GM19468 (cell line): ENCODE measurements at regions not wholly inside any gene's neighbourhood (a gene's known extent, or its start where the extent isn't known, plus 50 kb on each side); places are given as distances from the start of the nearest gene placed in this dataset.
"Not testable (repeated sequence)": the region's sequence is repeated elsewhere in the genome, so short reads cannot be mapped to it uniquely, and the experiment has no call there.

Source experiments
- ATAC-seq: cut with Tn5 transposase; IDR thresholded peaks from one replicate; pipeline ENCODE4 v1.9.1; 2021; ENCODE audit warnings: mild to moderate bottlenecking, moderate library complexity, moderate number of reproducible peaks; ENCODE audit not compliant: unreplicated experiment; ENCODE audit errors: extremely low read depth

DNA sequence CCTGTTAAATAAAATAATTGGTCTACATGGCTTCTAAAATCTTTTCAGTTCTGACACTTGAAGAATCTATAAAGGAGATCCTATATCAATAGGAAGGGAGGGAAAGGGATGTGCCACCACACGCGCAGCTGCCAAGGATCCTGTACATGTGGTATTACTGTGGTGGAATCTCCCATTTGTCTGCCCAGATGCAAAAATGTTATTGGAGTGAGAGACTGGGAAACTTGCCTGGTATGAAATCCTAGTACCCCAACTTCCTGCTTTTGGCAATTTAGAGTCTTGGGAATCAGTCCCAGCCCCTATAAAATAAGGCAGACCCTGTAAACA is 81.9 kb upstream of the PICALM start:
- no peak for ATAC-seq

DNA sequence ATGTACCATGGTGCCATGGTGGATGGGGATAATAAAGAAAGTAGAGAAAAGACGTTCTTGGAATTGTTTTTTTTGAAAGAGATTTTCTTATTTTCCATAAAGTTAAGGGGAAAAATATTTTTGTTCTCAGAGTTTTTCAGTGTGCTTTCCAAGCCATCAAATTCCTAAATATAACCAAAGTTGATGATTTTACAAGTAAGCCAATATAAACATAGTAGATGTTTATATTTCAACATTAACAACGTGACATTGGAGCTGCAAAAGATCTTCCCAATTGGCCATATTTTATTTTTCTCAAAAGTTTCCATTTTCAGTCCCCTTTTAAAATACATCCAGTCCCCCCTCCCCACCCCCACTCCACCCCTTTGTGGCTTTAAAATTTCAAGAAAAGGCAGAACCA is 80.9 kb upstream of the PICALM start:
- ATAC-seq, result no peak

DNA sequence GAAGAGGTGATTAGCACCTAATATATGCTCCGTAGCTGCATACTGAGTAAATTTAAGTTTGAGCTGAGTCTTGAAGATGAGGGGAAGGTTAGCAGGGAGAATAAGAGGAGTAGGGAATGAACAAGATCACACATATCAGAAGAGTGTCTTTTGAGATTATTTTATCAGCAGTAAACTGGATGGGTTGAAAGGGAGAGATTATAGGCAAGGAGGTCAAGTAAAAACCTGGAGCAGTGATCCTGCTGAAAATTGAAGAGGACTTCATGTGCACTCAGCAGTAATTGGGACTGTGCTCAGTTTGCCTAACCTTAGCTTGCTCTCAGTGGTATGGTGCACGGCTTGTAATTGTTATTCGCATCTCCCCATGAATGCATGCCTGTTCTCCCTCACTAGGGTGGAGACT is 79.5 kb upstream of the PICALM start:
- no peak for ATAC-seq

- no peak for ATAC-seq
Measured at GRCh38 chr11:86147004-86147403, 78.1 kb upstream of the PICALM start.

DNA sequence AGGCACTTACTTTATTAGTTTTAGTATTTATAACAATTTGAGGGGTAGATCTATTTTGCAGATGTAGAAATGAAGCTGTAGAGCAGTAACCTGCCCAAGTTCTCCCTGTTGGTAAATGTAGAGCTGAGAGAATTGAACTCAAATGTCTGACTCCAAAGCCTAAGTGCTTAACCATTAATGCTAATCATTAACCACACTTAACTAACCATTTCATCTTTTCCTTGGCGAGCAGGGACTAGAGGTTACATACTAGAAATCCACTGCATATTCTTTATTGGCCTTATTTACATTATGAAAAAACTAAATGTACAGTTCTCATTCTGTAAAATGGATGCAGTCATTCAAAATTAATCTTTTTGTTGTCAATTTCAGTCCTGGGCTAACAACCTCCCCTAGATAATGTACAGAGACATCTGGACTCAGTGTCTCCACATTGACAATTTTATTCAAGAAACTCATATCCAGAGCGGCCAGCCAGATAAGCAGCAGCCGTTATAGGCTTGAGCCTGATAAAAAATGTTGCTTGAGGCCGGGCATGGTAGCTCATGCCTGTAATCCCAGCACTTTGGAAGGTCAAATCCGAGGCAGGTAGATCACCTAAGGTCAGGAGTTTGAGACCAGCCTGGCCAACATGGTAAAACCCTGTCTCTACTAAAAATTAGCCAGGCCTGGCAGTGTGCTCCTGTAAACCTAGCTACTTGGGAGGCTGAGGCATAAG is 76.7 kb upstream of the PICALM start:
- no peak for ATAC-seq

DNA sequence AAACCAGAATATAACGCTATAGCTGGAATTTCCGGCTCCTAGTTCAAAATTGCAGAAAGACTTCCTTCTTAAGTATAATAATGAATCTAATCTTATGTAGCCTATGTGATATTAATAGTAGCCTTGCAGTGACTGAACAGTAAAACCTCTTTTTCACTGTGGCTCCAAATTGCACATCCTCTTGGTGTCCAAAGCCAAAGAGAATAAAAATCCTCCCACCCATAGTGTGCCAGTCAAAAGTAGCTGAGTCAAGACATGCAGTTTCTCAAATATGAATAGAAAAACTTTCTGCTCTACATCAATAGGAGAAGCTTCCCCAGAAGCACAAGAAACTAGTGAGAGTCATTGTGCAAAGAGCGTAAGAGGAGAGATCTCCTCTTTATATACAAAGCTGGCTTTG is 76.0 kb upstream of the PICALM start:
- no peak for ATAC-seq

DNA sequence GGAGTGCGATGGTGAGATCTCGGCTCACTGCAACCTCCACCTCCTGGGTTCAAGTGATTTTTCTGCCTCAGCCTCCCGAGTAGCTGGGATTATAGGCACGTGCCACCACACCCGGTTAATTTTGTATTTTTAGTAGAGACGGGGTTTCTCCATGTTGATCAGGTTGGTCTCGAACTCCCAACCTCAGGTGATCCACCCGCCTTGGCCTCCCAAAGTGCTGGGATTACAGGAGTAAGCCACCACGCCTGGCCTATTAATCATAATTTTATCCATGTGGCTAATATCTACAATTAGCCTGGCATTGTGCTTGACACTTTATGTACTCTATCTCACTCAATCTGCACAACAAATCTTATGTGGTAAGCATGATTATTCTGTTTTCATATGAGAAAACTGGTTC is 75.2 kb upstream of the PICALM start:
- not testable (repeated sequence) for ATAC-seq

GRCh38 chr11:86143087-86144030 is 74.5 kb upstream of the PICALM start:
- ATAC-seq, result no peak

DNA sequence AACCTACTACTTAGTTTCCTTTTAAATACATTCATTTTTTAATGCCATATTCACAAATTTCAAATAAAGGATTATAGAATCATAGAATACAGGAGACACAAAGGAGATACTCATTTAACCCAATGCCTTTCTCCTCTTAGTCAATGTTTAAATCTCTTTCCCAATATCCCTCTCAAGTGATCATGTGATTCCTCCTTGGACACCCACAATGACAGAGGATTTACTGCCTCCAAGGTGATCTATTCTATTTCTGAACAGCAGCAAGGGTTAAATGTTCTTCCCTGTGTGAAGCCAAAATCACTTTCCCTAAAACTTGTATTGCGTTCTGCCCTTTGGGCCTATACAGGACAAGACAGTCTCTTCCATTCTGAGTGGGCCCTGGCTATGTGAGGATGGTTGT is 73.3 kb upstream of the PICALM start:
- ATAC-seq, result no peak

DNA sequence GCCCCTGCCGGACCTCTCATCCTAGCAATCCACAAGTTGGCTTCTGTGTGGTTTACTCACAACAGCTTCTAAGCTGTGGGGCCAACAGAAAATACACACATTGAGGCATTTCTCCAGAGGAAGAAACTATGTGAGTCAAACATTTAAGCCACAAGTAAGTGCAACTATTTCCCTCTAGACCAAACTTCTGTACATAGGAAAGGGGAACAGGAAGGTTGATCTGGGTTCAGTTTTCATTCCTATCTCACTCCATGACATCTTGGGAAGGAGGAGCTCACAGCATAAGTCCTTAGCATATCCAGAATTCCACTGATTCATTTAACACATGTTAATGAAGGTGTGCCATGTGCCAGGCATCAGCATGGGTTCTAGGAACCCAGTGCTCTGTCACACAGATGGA is 72.8 kb upstream of the PICALM start:
- ATAC-seq, result no peak

DNA sequence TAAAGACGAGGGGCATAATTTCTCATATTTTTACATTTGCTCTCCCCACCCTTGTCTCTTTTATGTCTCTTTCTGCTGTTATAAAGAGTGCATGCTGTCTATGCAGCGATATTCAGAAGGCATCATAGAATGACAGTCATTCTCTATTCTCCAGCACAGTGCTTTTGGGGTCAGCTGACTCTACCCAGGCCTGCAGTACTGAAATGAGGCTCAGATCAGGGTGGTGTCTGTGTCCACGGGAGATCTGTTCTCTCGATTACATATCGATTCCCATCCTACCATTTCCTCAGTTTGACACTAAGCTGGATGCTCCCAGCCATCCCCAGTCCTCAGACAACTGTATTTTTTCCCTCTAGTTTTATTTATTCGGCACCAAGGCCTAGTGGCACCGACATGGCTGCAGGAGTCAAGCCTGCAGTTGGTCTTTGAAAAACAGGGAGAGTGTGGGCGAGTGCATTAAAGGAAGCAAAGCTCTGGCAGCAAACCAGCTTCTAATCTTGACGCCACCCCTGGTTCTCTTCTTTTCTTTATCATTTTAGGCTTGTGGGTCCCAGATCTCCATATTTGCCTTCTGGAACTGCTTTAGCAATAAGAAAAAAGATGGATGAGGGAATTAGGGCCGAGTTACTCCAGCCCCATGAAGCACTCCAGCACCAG is 71.6 kb upstream of the PICALM start:
- ATAC-seq, result no peak

DNA sequence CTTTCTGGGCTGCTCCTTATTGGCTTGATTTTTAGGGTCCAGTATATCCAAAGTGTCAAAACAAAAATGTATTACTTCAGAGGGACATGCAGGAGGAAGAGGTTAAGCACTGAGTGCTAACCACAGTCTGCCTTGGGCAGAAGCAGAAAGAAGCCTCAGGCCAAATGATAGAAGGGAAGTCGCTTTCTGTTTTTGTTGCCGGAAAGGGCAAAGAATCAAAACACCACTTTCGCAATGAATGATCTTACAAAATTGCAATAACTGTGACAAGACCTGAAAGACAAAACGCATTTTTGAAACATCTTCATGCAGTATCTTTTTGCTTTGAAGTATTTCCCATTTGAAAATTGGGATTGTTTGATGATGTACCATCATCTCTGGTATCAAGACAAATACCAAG is 70.1 kb upstream of the PICALM start:
- peak; percentile 30 for ATAC-seq

- ATAC-seq, result no peak
Measured at GRCh38 chr11:86136538-86136937, 67.7 kb upstream of the PICALM start.

GRCh38 chr11:86135319-86135714 is 66.4 kb upstream of the PICALM start:
- no peak for ATAC-seq

- ATAC-seq, result no peak
Measured at GRCh38 chr11:86134580-86135318, 65.9 kb upstream of the PICALM start.

DNA sequence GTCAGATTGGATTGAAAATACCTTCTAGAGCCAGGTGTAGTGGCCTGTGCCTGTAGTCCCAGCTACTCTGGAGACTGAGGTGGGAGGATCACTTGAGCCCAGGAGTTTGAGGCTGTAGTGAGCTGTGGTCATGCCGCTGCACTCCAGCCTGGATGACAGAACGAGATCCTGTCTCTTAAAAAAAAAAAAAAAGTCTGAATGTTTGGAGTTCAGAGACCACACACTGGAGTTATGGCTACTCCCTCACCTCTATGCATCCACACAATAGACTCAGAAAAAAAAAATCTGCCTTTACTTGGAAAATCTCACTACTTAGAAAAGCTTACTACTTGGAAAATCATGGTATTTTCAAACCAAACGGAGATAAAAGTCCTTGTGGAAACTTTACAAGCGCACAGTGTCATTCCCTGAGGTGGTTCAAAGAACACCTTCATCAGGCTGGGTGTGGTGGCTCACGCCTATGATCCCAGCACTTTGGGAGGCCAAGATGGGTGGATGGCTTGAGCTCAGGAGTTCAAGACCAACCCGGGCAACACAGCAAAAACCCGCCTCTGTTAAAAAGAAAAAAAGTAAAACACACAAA is 63.9 kb upstream of the PICALM start:
- no peak for ATAC-seq

- no peak for ATAC-seq
Measured at GRCh38 chr11:86129740-86130540, 61.1 kb upstream of the PICALM start.

GRCh38 chr11:86128914-86129313 is 60.0 kb upstream of the PICALM start:
- ATAC-seq, result no peak

GRCh38 chr11:86126862-86127261 is 58.0 kb upstream of the PICALM start:
- no peak for ATAC-seq
